ENCODE measurements at regions not wholly inside any gene's neighbourhood (a gene's known extent, or its start where the extent isn't known, plus 50 kb on each side); places are given as distances from the start of the nearest gene placed in this dataset.

DNA sequence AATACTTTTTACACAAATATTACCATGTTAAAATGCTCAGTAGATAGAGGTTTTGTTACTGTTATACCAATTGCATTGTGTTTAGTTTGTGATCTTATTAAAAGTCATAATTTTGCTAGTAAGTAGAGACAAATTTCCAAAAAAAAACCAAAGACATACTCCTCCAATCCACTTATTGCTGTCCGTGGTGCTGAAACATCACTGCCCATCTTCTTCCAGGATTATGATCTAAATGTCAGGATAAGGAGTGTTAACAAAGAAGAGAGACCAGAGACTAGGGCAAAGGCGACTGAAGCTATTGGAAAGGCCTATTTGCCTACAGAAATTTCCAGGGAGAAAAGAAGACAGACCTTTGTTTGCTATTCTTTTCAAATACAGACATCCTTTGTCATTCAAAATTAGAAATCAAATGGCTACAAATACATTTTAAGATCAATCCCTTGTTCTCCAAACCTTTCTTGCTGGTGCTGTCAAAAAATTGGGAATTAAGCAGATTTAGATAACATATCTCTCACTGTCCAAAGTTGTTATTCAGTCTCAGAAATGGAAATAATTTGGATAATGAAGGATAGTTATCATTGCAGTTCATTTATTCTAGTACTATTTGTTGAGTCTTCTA, 199.7 kb downstream of the C11orf91 start (continued):
- TF ChIP-seq, protein P1, sequence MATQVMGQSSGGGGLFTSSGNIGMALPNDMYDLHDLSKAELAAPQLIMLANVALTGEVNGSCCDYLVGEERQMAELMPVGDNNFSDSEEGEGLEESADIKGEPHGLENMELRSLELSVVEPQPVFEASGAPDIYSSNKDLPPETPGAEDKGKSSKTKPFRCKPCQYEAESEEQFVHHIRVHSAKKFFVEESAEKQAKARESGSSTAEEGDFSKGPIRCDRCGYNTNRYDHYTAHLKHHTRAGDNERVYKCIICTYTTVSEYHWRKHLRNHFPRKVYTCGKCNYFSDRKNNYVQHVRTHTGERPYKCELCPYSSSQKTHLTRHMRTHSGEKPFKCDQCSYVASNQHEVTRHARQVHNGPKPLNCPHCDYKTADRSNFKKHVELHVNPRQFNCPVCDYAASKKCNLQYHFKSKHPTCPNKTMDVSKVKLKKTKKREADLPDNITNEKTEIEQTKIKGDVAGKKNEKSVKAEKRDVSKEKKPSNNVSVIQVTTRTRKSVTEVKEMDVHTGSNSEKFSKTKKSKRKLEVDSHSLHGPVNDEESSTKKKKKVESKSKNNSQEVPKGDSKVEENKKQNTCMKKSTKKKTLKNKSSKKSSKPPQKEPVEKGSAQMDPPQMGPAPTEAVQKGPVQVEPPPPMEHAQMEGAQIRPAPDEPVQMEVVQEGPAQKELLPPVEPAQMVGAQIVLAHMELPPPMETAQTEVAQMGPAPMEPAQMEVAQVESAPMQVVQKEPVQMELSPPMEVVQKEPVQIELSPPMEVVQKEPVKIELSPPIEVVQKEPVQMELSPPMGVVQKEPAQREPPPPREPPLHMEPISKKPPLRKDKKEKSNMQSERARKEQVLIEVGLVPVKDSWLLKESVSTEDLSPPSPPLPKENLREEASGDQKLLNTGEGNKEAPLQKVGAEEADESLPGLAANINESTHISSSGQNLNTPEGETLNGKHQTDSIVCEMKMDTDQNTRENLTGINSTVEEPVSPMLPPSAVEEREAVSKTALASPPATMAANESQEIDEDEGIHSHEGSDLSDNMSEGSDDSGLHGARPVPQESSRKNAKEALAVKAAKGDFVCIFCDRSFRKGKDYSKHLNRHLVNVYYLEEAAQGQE (IDR thresholded peaks at IDR 0.05; ENCODE audit: borderline replicate concordance): peak; percentile 98
- TF ChIP-seq, protein P1 (CRISPR knock-in tag; IDR thresholded peaks at IDR 0.05; ENCODE audit: low read depth): peak; percentile 91
- TF ChIP-seq CAMTA2 (CRISPR knock-in tag; conservative IDR thresholded peaks at IDR 0.05): no peak
- no peak for TF ChIP-seq L3MBTL2 (IDR thresholded peaks at IDR 0.05)
- TF ChIP-seq BACH1 (tag; IDR thresholded peaks at IDR 0.05): no peak
- no peak; a peak in 1 of 4 replicates for TF ChIP-seq RCOR1 (IDR thresholded peaks at IDR 0.05; ENCODE audit: borderline replicate concordance in 1 of 2, low read depth in 2 of 2, low read length in 2 of 2)
- no peak for TF ChIP-seq ZNF224 (CRISPR knock-in tag; IDR thresholded peaks at IDR 0.05)
- TF ChIP-seq POLR2A (conservative IDR thresholded peaks at IDR 0.05): no peak
- TF ChIP-seq HIVEP1 (CRISPR knock-in tag; IDR thresholded peaks at IDR 0.05): no peak
- TF ChIP-seq KDM2B (CRISPR knock-in tag; IDR thresholded peaks at IDR 0.05): no peak
- TF ChIP-seq, protein P2, sequence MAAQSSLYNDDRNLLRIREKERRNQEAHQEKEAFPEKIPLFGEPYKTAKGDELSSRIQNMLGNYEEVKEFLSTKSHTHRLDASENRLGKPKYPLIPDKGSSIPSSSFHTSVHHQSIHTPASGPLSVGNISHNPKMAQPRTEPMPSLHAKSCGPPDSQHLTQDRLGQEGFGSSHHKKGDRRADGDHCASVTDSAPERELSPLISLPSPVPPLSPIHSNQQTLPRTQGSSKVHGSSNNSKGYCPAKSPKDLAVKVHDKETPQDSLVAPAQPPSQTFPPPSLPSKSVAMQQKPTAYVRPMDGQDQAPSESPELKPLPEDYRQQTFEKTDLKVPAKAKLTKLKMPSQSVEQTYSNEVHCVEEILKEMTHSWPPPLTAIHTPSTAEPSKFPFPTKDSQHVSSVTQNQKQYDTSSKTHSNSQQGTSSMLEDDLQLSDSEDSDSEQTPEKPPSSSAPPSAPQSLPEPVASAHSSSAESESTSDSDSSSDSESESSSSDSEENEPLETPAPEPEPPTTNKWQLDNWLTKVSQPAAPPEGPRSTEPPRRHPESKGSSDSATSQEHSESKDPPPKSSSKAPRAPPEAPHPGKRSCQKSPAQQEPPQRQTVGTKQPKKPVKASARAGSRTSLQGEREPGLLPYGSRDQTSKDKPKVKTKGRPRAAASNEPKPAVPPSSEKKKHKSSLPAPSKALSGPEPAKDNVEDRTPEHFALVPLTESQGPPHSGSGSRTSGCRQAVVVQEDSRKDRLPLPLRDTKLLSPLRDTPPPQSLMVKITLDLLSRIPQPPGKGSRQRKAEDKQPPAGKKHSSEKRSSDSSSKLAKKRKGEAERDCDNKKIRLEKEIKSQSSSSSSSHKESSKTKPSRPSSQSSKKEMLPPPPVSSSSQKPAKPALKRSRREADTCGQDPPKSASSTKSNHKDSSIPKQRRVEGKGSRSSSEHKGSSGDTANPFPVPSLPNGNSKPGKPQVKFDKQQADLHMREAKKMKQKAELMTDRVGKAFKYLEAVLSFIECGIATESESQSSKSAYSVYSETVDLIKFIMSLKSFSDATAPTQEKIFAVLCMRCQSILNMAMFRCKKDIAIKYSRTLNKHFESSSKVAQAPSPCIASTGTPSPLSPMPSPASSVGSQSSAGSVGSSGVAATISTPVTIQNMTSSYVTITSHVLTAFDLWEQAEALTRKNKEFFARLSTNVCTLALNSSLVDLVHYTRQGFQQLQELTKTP (IDR thresholded peaks at IDR 0.05; ENCODE audit: low read depth in 1 of 2, partially characterized antibody in 2 of 2): peak in 1 of 2 experiments; percentile 70
- TF ChIP-seq MAZ (CRISPR knock-in tag; conservative IDR thresholded peaks at IDR 0.05 in 1 of 2, IDR thresholded peaks at IDR 0.05 in 1 of 2): peak in 1 of 2 experiments; percentile 42; a peak in 1 of 4 replicates
- no peak for TF ChIP-seq HLTF (IDR thresholded peaks at IDR 0.05)
- no peak for TF ChIP-seq ZNF408 (CRISPR knock-in tag; IDR thresholded peaks at IDR 0.05; ENCODE audit: low read depth)
- TF ChIP-seq, protein P3, sequence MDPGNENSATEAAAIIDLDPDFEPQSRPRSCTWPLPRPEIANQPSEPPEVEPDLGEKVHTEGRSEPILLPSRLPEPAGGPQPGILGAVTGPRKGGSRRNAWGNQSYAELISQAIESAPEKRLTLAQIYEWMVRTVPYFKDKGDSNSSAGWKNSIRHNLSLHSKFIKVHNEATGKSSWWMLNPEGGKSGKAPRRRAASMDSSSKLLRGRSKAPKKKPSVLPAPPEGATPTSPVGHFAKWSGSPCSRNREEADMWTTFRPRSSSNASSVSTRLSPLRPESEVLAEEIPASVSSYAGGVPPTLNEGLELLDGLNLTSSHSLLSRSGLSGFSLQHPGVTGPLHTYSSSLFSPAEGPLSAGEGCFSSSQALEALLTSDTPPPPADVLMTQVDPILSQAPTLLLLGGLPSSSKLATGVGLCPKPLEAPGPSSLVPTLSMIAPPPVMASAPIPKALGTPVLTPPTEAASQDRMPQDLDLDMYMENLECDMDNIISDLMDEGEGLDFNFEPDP (CRISPR knock-in tag; IDR thresholded peaks at IDR 0.05): no peak
- TF ChIP-seq ZNF75A (CRISPR knock-in tag; IDR thresholded peaks at IDR 0.05): no peak
- no peak for TF ChIP-seq IFI16 (CRISPR knock-in tag; IDR thresholded peaks at IDR 0.05)

Measured in K562 (cell line).